Keratinocyte (primary cell): ENCODE measurements at regions not wholly inside any gene's neighbourhood (a gene's known extent, or its start where the extent isn't known, plus 50 kb on each side); places are given as distances from the start of the nearest gene placed in this dataset.

Experiments
- DNase-seq: peaks from one replicate; pipeline ENCODE4 v3.0.0-alpha.2; 2011; ENCODE audit warnings: low read depth, missing footprints, low spot score
- FAIRE-seq: peaks from 2 replicates; lab custom pipeline; 2011; peaks lifted over from hg19 to GRCh38; lab: Jason Lieb, UNC
- H2AFZ ChIP-seq: 2 replicates; pipeline ENCODE4 v1.6.0; 2012; ENCODE audit warnings: low read length, control low read depth, inconsistent platforms; ENCODE audit not compliant: control insufficient read depth
- H3K27ac ChIP-seq: 2 replicates; pipeline ENCODE4 v1.5.1; 2011; ENCODE audit warnings: low read length; ENCODE audit not compliant: control insufficient read depth, insufficient read depth
- H3K27me3 ChIP-seq: 3 replicates; pipeline ENCODE4 v1.6.0; 2011; ENCODE audit warnings: low read length; ENCODE audit not compliant: control insufficient read depth, insufficient read depth; ENCODE audit errors: extremely low read depth
- H3K36me3 ChIP-seq, 2 experiments: 2 replicates in 1 of 2; 3 replicates in 1 of 2; pipeline ENCODE4 v1.5.1; 2011; ENCODE audit warnings: low read length in 2 of 2, mild to moderate bottlenecking in 1 of 2; ENCODE audit not compliant: control insufficient read depth in 2 of 2, insufficient read depth in 2 of 2; ENCODE audit errors: extremely low read depth in 1 of 2
- H3K4me1 ChIP-seq: 3 replicates; pipeline ENCODE4 v1.5.1; 2011; ENCODE audit warnings: low read length; ENCODE audit not compliant: control insufficient read depth, insufficient read depth; ENCODE audit errors: extremely low read depth
- H3K4me2 ChIP-seq: 3 replicates; pipeline ENCODE4 v1.6.0; 2011; ENCODE audit warnings: low read depth, low read length; ENCODE audit not compliant: control insufficient read depth, insufficient read depth; ENCODE audit errors: extremely low read depth
- H3K4me3 ChIP-seq, 3 experiments: fragments of 200-600 bp in 1 of 3; sonication (generic) in 1 of 3; 2 replicates in 2 of 3; 3 replicates in 1 of 3; pipeline ENCODE4 v1.5.1; 2011 to 2016; ENCODE audit warnings: low read length in 3 of 3, mild to moderate bottlenecking in 3 of 3, control low read depth in 2 of 3, inconsistent platforms in 1 of 3, low read depth in 1 of 3, mixed read lengths in 1 of 3, mixed run types in 1 of 3, moderate library complexity in 1 of 3; ENCODE audit not compliant: control insufficient read depth in 2 of 3, insufficient read depth in 2 of 3; ENCODE audit errors: extremely low read depth in 1 of 3
- H3K79me2 ChIP-seq: 2 replicates; pipeline ENCODE4 v1.6.0; 2012; ENCODE audit warnings: low read length; ENCODE audit not compliant: control insufficient read depth, insufficient read depth
- H3K9ac ChIP-seq: 3 replicates; pipeline ENCODE4 v1.6.0; 2011; ENCODE audit warnings: low read length; ENCODE audit not compliant: control insufficient read depth, insufficient read depth; ENCODE audit errors: extremely low read depth
- H3K9me1 ChIP-seq: 3 replicates; pipeline ENCODE4 v1.6.0; 2011; ENCODE audit warnings: low read length; ENCODE audit not compliant: control insufficient read depth, insufficient read depth; ENCODE audit errors: extremely low read depth
- H3K9me3 ChIP-seq: 2 replicates; pipeline ENCODE4 v1.5.1; 2012; ENCODE audit warnings: low read depth, low read length; ENCODE audit not compliant: control insufficient read depth
- H4K20me1 ChIP-seq: 3 replicates; pipeline ENCODE4 v1.6.0; 2011; ENCODE audit warnings: low read length; ENCODE audit not compliant: control insufficient read depth, insufficient read depth; ENCODE audit errors: extremely low read depth
- EZH2 ChIP-seq: IDR thresholded peaks from one replicate; pipeline ENCODE4 v1.6.1; 2012; ENCODE audit warnings: inconsistent platforms, mild to moderate bottlenecking, low read length, moderate library complexity
- dilution Hi-C: fragments of 300-500 bp; cut with MboI; formaldehyde crosslinking; loops from one replicate; pipeline ENCODE4 v1.7.0; 2020; ENCODE audit warnings: low sequenced_read_pairs; ENCODE audit not compliant: extremely low pct_ligation_motif_present
- TF ChIP-seq, protein P1 (sequence below), 3 experiments: IDR thresholded peaks in 1 of 3; conservative IDR thresholded peaks in 1 of 3; optimal IDR thresholded peaks in 1 of 3; 2 replicates in 2 of 3; 3 replicates in 1 of 3; pipeline versions ENCODE3 to v1.5.1; 2011; ENCODE audit warnings: low read length in 3 of 3, mild to moderate bottlenecking in 3 of 3, moderate library complexity in 2 of 3, control low read depth in 1 of 3, inconsistent platforms in 1 of 3; ENCODE audit not compliant: insufficient read depth in 2 of 3; ENCODE audit errors: extremely low read depth in 1 of 3

DNA sequence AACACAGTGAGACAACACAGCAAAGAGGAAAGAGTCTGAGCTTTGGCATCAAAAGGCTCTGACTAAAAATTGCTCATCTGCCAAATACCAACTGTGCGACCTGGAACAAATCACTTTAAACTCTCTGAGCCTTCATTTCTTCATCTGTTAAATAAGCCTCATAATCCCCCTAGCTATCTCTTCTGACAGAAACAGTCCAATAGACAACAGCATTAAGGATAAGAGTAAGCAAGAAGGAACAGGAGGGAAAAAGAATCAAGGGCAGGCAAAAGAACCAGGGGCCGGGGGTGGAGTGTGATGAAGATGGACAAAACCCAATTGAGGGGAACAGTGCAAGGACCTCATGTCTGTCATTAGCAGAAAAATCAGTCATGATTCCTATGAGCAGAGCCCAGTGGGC lies 79.4 kb upstream of the SETMAR start:
- no peak overlapping the region for H3K4me2 ChIP-seq
- H3K4me3 ChIP-seq: no peak overlapping the region
- H3K9ac ChIP-seq: no peak overlapping the region
- no peaks in the 10 kb centered on the region for H3K79me2 ChIP-seq
- H3K27ac ChIP-seq: no peak overlapping the region
- no peaks in the 10 kb centered on the region for H3K36me3 ChIP-seq
- DNase-seq (no peak), FAIRE-seq (no peak)
- H3K4me1 ChIP-seq: no peaks in the 10 kb centered on the region
- TF ChIP-seq, protein P1, sequence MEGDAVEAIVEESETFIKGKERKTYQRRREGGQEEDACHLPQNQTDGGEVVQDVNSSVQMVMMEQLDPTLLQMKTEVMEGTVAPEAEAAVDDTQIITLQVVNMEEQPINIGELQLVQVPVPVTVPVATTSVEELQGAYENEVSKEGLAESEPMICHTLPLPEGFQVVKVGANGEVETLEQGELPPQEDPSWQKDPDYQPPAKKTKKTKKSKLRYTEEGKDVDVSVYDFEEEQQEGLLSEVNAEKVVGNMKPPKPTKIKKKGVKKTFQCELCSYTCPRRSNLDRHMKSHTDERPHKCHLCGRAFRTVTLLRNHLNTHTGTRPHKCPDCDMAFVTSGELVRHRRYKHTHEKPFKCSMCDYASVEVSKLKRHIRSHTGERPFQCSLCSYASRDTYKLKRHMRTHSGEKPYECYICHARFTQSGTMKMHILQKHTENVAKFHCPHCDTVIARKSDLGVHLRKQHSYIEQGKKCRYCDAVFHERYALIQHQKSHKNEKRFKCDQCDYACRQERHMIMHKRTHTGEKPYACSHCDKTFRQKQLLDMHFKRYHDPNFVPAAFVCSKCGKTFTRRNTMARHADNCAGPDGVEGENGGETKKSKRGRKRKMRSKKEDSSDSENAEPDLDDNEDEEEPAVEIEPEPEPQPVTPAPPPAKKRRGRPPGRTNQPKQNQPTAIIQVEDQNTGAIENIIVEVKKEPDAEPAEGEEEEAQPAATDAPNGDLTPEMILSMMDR (optimal IDR thresholded peaks at IDR 0.05 in 1 of 3, IDR thresholded peaks at IDR 0.05 in 1 of 3, conservative IDR thresholded peaks at IDR 0.05 in 1 of 3; ENCODE audit: extremely low read depth in 1 of 3, insufficient read depth in 2 of 3, low read length in 3 of 3): no peak
- no peak for TF ChIP-seq EZH2
- H3K9me1 ChIP-seq: no peaks in the 10 kb centered on the region
- no peaks in the 10 kb centered on the region for H3K9me3 ChIP-seq
- dilution Hi-C loops: no loop called here
- H2AFZ ChIP-seq: no peak overlapping the region
- H3K27me3 ChIP-seq: no peaks in the 10 kb centered on the region
- no peaks in the 10 kb centered on the region for H4K20me1 ChIP-seq

DNA sequence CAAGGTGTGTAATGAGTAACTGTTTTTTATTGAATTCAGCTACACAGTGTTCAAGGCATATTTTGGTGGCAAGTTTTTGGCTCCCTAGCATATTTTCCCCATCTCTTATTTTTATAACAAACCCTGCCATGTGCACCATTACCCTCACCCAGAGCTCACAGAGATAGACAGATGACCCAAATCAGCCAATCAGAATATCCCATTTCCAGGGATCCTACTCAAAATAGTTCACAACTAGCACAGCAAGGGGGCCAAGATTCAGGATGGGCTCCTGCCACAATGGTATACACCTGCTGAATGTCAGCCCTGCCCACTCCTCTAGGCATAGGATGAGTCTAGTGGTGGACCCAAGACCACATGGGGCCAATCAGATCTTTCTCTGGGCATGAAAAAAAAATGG lies 78.8 kb upstream of the SETMAR start:
- Histone ChIP-seq H2AFZ (no peak overlapping the region), H3K27me3 (no peaks in the 10 kb centered on the region), H3K4me2 (no peak overlapping the region), H3K4me1 (no peaks in the 10 kb centered on the region), H3K27ac (no peak overlapping the region), H3K79me2 (no peaks in the 10 kb centered on the region), H4K20me1 (no peaks in the 10 kb centered on the region), H3K4me3 (no peak overlapping the region), H3K9me1 (no peaks in the 10 kb centered on the region), H3K9ac (no peak overlapping the region), H3K9me3 (no peaks in the 10 kb centered on the region), H3K36me3 (no peaks in the 10 kb centered on the region)
- dilution Hi-C loops: no loop called here
- no peak for FAIRE-seq
- TF ChIP-seq, protein P1 (optimal IDR thresholded peaks at IDR 0.05 in 1 of 3, IDR thresholded peaks at IDR 0.05 in 1 of 3, conservative IDR thresholded peaks at IDR 0.05 in 1 of 3; ENCODE audit: extremely low read depth in 1 of 3, insufficient read depth in 2 of 3, low read length in 3 of 3): no peak
- TF ChIP-seq EZH2: no peak
- DNase-seq: no peak
